ENCODE measurements at regions not wholly inside any gene's neighbourhood (a gene's known extent, or its start where the extent isn't known, plus 50 kb on each side); places are given as distances from the start of the nearest gene placed in this dataset.

- no peak for DNase-seq (ENCODE audit: low spot score)
Observed at GRCh38 chr4:33334416-33334815, 2614.2 kb downstream of the PCDH7 start.

GRCh38 chr4:33339762-33340161 is 2619.6 kb downstream of the PCDH7 start:
- DNase-seq (ENCODE audit: low spot score), result no peak

DNA sequence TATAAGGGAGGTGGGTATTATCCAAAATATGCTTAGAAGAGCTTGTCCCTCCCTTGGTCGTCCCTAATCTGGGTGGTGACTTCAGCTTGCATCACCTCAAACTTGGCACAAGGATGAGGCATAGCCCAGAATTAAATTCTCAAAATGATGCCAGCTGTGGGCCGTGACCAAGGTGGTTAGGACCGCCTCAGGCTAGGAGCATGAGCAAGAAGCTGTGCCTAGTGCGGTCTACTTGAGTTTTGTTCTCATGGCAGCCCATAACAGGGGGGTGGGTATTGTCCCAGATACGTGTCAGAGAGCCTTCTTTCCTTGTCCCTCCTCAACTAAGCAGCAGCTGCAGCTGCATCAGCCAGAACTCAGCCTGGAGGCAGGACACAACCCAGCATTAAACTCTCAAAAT is 2620.0 kb downstream of the PCDH7 start:
- DNase-seq (ENCODE audit: low spot score), result no peak

DNA sequence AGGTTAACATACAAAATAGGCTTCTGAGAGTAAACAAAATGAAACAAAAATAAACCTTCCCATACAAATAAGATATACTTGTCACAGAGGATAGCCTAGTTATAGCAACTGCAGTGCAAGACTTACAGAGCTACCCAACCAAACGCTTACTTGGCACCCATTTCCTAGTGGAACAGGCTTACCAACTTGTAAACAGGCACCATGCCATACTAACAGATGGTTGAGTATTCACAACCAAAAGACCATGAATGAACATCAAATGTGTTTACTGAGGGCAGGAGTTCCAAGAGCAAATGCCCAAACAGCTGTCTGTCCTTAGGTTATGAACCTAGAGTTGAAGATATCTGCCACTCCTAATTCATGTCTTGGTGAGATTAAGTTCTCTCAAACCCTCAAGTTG is 2629.2 kb downstream of the PCDH7 start:
- DNase-seq (ENCODE audit: low spot score), result no peak

DNA sequence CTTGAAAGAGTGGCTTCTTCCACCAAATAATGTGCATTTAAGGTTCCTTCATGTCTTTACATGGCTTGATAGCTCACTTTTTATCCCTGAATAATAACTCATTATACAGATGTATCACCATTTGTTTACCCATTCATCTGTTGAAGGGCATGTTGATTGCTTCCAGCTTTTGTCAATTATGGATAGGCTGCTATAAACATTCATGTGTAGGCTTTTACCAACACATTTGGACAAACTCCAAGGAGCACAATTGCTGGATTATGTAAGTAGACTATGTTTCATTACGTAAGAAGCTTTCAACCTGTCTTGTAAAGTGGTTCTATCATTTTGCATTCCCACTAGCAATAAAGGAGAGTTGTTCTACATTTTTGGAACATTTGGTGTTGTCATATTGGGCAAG is 2637.0 kb downstream of the PCDH7 start:
- DNase-seq (ENCODE audit: low spot score), result no peak

DNA sequence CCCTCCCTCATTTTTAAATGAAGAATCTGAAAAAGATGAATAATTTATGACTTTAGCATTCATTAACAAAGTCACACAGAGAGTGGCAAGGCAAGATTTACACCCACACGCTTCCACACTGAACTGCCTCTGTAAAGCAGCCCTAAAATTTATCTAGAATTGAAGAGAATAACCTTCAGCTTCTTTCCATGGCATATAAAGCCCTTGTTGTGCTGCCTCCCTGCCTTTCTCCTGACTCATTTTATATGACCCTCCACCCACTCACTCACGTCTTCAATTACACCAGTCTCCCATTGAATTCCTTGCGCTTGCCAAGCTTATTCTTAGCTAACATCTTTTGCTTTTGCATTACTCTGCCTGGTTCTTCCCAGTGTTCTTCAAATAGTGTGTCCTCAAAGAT is 2649.3 kb downstream of the PCDH7 start:
- no peak for DNase-seq (ENCODE audit: low spot score)

DNA sequence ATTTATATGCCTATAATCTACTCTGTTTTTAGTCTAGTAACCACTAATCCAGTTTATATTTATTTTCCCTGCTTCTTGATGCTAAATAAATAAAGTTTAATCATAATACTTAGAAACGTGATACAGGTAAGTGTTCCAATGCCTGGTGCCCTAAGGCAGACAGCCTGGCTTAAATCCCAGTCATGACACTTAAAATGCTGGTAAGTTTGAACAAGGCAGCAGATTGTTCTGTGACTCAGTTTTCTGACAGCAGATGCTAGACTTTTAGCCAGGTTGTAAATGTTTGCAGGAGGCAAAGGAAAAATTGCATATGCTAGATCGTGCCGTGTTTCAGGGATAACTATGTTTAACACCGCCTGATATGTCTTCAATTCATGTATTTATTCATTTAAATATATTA is 2661.6 kb downstream of the PCDH7 start:
- no peak for DNase-seq (ENCODE audit: low spot score)

GRCh38 chr4:33386764-33387163 is 2666.6 kb downstream of the PCDH7 start:
- no peak for DNase-seq (ENCODE audit: low spot score)

GRCh38 chr4:33390976-33391375 is 2670.8 kb downstream of the PCDH7 start:
- DNase-seq (ENCODE audit: low spot score), result no peak

DNA sequence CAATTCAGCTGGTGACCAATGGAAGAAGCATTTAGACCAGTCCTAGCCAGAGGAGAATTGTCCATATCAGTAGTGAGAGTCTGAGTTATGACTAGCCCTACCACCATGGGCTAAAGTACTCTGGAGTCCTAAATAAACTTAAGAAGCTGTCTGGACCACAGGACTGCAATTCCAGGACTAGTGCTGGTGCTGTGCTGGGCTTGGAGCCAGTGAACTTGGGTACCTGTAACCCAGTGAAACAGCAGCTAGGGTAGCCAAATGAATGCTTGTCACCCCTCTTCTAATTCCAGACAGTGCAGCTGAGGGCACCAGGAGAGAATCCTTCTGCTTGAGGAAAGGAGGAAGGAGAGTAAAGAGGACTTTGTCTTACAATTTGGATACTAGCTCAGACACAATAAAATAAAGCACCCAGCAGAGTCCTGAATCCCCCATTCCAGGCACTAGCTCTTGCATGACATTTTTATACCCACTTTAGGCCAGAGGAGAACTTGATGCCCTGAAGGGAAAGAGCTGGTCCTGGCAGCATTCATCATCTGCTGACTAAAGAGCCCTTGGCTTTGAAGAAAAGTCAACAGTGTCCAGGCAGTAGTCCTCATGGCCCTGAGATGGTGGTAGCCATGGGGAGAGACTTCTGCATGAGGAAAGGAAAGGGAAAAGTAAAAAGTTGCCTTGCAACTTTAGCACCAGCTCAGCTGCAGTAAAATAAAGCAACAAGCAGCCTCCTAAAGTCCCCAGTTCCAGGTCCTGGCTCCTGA is 2675.7 kb downstream of the PCDH7 start:
- no peak for DNase-seq (ENCODE audit: low spot score)

- no peak for DNase-seq (ENCODE audit: low spot score)
Observed at GRCh38 chr4:33400504-33400903, 2680.3 kb downstream of the PCDH7 start.

- DNase-seq (ENCODE audit: low spot score), result no peak
Observed at GRCh38 chr4:33407496-33407895, 2687.3 kb downstream of the PCDH7 start.

GRCh38 chr4:33411182-33411581 is 2691.0 kb downstream of the PCDH7 start:
- DNase-seq (ENCODE audit: low spot score), result no peak

DNA sequence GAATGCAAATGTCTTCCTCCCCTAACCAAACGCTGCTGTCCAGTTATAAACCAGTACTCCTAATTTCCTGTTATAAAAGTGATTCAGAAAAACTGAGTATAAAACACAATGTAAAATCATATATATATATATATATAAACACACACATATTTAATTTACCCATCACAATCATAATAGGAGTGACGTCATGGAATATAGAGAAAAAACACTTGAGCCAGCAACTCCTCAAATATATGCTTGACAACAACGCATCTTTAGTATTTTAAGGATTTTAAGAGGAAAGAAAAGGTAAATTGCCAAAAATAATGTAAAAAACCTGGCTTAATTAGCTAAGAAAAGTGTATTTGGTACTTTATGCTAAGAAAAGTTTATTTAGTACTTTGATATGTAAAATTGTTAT is 2701.7 kb downstream of the PCDH7 start:
- no peak for DNase-seq (ENCODE audit: low spot score)

GRCh38 chr4:33422656-33423055 is 2702.5 kb downstream of the PCDH7 start:
- no peak for DNase-seq (ENCODE audit: low spot score)

- no peak for DNase-seq (ENCODE audit: low spot score)
Observed at GRCh38 chr4:33425936-33426335, 2705.8 kb downstream of the PCDH7 start.

DNA sequence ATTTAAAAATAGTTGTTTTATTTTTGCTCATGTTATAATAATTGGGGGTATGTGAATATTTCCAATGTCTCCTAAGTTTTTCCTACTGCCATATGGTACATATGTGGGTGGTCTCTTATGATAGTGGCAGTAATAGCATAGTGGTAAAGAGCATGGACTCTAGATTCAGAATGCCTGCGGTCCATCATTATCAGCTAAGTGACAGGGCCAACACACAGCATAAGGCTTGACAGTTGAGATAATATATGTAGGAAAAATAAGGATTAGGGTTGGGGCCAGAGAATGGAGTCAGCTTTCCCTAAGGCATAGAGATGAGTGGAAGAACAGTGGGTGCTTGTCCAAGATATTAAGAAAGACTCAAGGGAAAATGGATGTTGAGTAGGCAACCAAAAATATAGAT is 2707.5 kb downstream of the PCDH7 start:
- DNase-seq (ENCODE audit: low spot score), result no peak

- DNase-seq (ENCODE audit: low spot score), result no peak
Observed at GRCh38 chr4:33429971-33430370, 2709.8 kb downstream of the PCDH7 start.

DNA sequence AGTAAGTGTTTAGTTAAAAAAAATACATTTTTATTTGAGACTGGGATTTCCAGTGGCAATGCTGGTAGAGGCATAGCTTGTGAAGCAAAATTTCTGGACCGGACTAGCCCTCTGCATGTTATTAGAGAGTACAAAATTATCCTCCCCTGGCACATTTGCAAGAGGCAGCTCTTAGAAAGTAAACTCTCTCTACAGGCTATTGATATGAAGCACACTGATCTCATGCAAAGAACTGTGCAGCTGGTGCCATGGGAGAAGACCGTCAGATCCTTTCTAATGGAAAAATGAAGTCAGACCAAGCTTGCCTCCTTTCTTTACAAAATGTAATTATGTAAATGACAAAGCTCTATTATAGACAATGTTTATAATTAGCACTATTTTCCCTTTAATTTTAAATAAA is 2717.2 kb downstream of the PCDH7 start:
- DNase-seq (ENCODE audit: low spot score), result no peak

GRCh38 chr4:33446953-33447352 is 2726.8 kb downstream of the PCDH7 start:
- no peak for DNase-seq (ENCODE audit: low spot score)

GRCh38 chr4:33448948-33449347 is 2728.8 kb downstream of the PCDH7 start:
- no peak for DNase-seq (ENCODE audit: low spot score)

DNA sequence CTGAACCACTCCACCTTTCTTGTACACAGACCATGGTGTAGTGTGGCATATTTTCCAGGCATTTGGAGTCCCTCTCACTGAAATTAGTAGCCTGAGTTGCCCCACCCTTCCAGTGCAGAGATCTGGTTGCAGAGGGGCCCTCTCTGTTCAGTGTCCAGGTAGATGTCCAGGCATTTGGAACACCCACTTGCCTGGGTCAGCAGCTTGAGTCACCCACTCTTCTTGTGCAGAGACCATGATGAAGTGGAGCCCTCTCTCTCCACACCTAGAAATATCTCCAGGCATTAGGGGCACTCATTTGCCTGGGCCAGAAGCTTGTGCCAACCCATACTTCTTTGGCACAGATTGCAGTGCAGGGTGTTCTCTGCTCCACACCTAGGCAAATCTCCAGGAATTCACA is 2733.3 kb downstream of the PCDH7 start:
- DNase-seq (ENCODE audit: low spot score), result no peak

- no peak for DNase-seq (ENCODE audit: low spot score)
Observed at GRCh38 chr4:33453916-33454315, 2733.7 kb downstream of the PCDH7 start.

GRCh38 chr4:33465565-33465964 is 2745.4 kb downstream of the PCDH7 start:
- no peak for DNase-seq (ENCODE audit: low spot score)

Data from mucosa of gallbladder (tissue), 1 donor.